NCI-H2227 (cell line): ENCODE measurements at regions not wholly inside any gene's neighbourhood (a gene's known extent, or its start where the extent isn't known, plus 50 kb on each side); places are given as distances from the start of the nearest gene placed in this dataset.

Source experiments
- DNase-seq: peaks from one replicate; lab custom pipeline; 2025; ENCODE audit not compliant: unreplicated experiment; lab: John Stamatoyannopoulos, UW

GRCh38 chr2:186433777-186434432 is 52.2 kb upstream of the ZC3H15 start:
- no peak for DNase-seq
